ENCODE measurements at regions not wholly inside any gene's neighbourhood (a gene's known extent, or its start where the extent isn't known, plus 50 kb on each side); places are given as distances from the start of the nearest gene placed in this dataset.
"Not testable (repeated sequence)": the region's sequence is repeated elsewhere in the genome, so short reads cannot be mapped to it uniquely, and the experiment has no call there.

GRCh38 chrX:110951472-110952269 is 144.3 kb upstream of the PAK3 start:
- CTCF ChIA-PET, result no interaction called here
- H3K4me3 Mint-ChIP-seq, result no peak overlapping the region
- H3K27ac Mint-ChIP-seq, result no peak overlapping the region
- H3K27me3 Mint-ChIP-seq, result no peaks in the 10 kb centered on the region
- POLR2A ChIA-PET, result no interaction called here
- no peaks in the 10 kb centered on the region for H3K36me3 Mint-ChIP-seq (ENCODE audit: low read depth)
- no peaks in the 10 kb centered on the region for H3K9me3 Mint-ChIP-seq
- no peaks in the 10 kb centered on the region for H3K4me1 Mint-ChIP-seq
- no peak for DNase-seq

GRCh38 chrX:110944751-110945675 is 149.4 kb upstream of the CHRDL1 start:
- H3K27me3 Mint-ChIP-seq, result peaks cover 20% of the 10 kb centered on the region
- no peak for DNase-seq
- POLR2A ChIA-PET, result no interaction called here
- H3K4me1 Mint-ChIP-seq, result no peaks in the 10 kb centered on the region
- CTCF ChIA-PET, result no interaction called here
- no peak overlapping the region for H3K4me3 Mint-ChIP-seq
- H3K9me3 Mint-ChIP-seq, result no peaks in the 10 kb centered on the region
- H3K36me3 Mint-ChIP-seq (ENCODE audit: low read depth), result no peaks in the 10 kb centered on the region
- no peak overlapping the region for H3K27ac Mint-ChIP-seq

GRCh38 chrX:110944311-110944750 is 148.7 kb upstream of the CHRDL1 start:
- CTCF ChIA-PET, result no interaction called here
- POLR2A ChIA-PET, result no interaction called here
- DNase-seq, result no peak
- Mint-ChIP-seq H3K27ac (no peak overlapping the region), H3K4me3 (no peak overlapping the region), H3K9me3 (no peaks in the 10 kb centered on the region), H3K36me3 (ENCODE audit: low read depth) (no peaks in the 10 kb centered on the region), H3K27me3 (peaks cover 20% of the 10 kb centered on the region), H3K4me1 (no peaks in the 10 kb centered on the region)

GRCh38 chrX:110941906-110942305 is 146.3 kb upstream of the CHRDL1 start:
- no peak overlapping the region for H3K27ac Mint-ChIP-seq
- no peak overlapping the region for H3K4me3 Mint-ChIP-seq
- ChIA-PET POLR2A (no interaction called here), CTCF (no interaction called here)
- no peaks in the 10 kb centered on the region for H3K9me3 Mint-ChIP-seq
- H3K36me3 Mint-ChIP-seq (ENCODE audit: low read depth), result no peaks in the 10 kb centered on the region
- no peaks in the 10 kb centered on the region for H3K4me1 Mint-ChIP-seq
- no peak for DNase-seq
- peaks cover 20% of the 10 kb centered on the region for H3K27me3 Mint-ChIP-seq

GRCh38 chrX:110938977-110939732 is 143.5 kb upstream of the CHRDL1 start:
- no peak overlapping the region for H3K27ac Mint-ChIP-seq
- H3K4me1 Mint-ChIP-seq, result no peaks in the 10 kb centered on the region
- POLR2A ChIA-PET, result no interaction called here
- H3K9me3 Mint-ChIP-seq, result no peaks in the 10 kb centered on the region
- CTCF ChIA-PET, result no interaction called here
- H3K4me3 Mint-ChIP-seq, result no peak overlapping the region
- H3K36me3 Mint-ChIP-seq (ENCODE audit: low read depth), result no peaks in the 10 kb centered on the region
- H3K27me3 Mint-ChIP-seq, result peaks cover 9% of the 10 kb centered on the region
- no peak for DNase-seq

- Mint-ChIP-seq H3K4me1 (no peaks in the 10 kb centered on the region), H3K4me3 (no peak overlapping the region), H3K9me3 (no peaks in the 10 kb centered on the region), H3K27me3 (no peaks in the 10 kb centered on the region), H3K27ac (no peak overlapping the region), H3K36me3 (ENCODE audit: low read depth) (no peaks in the 10 kb centered on the region)
- CTCF ChIA-PET, result no interaction called here
- POLR2A ChIA-PET, result no interaction called here
- DNase-seq, result no peak
Measured at GRCh38 chrX:110924871-110925270, 129.3 kb upstream of the CHRDL1 start.

- Mint-ChIP-seq H3K27ac (no peak overlapping the region), H3K36me3 (ENCODE audit: low read depth) (no peaks in the 10 kb centered on the region), H3K9me3 (no peaks in the 10 kb centered on the region), H3K4me3 (no peak overlapping the region), H3K4me1 (no peaks in the 10 kb centered on the region), H3K27me3 (no peaks in the 10 kb centered on the region)
- CTCF ChIA-PET, result no interaction called here
- POLR2A ChIA-PET, result no interaction called here
- DNase-seq, result no peak
Measured at GRCh38 chrX:110920991-110921390, 125.4 kb upstream of the CHRDL1 start.

- POLR2A ChIA-PET, result no interaction called here
- Mint-ChIP-seq H3K4me1 (no peaks in the 10 kb centered on the region), H3K9me3 (no peaks in the 10 kb centered on the region), H3K4me3 (no peak overlapping the region), H3K27ac (no peak overlapping the region), H3K27me3 (no peaks in the 10 kb centered on the region), H3K36me3 (ENCODE audit: low read depth) (no peaks in the 10 kb centered on the region)
- CTCF ChIA-PET, result no interaction called here
- no peak for DNase-seq
Measured at GRCh38 chrX:110915570-110915969, 120.0 kb upstream of the CHRDL1 start.

- no peak for DNase-seq
- ChIA-PET POLR2A (no interaction called here), CTCF (no interaction called here)
- Mint-ChIP-seq H3K27me3 (no peaks in the 10 kb centered on the region), H3K36me3 (ENCODE audit: low read depth) (no peaks in the 10 kb centered on the region), H3K9me3 (no peaks in the 10 kb centered on the region), H3K27ac (no peak overlapping the region), H3K4me1 (no peaks in the 10 kb centered on the region), H3K4me3 (no peak overlapping the region)
Measured at GRCh38 chrX:110915111-110915510, 119.5 kb upstream of the CHRDL1 start.

GRCh38 chrX:110914281-110914680 is 118.7 kb upstream of the CHRDL1 start:
- ChIA-PET CTCF (no interaction called here), POLR2A (no interaction called here)
- H3K36me3 Mint-ChIP-seq (ENCODE audit: low read depth), result no peaks in the 10 kb centered on the region
- no peak for DNase-seq
- H3K27ac Mint-ChIP-seq, result no peak overlapping the region
- no peaks in the 10 kb centered on the region for H3K27me3 Mint-ChIP-seq
- H3K9me3 Mint-ChIP-seq, result no peaks in the 10 kb centered on the region
- no peaks in the 10 kb centered on the region for H3K4me1 Mint-ChIP-seq
- no peak overlapping the region for H3K4me3 Mint-ChIP-seq

- POLR2A ChIA-PET; H3K27ac Mint-ChIP-seq; CTCF ChIA-PET; DNase-seq; H3K27me3 Mint-ChIP-seq; H3K4me1 Mint-ChIP-seq; H3K9me3 Mint-ChIP-seq; H3K36me3 Mint-ChIP-seq (ENCODE audit: low read depth); H3K4me3 Mint-ChIP-seq: not testable (repeated sequence)
Measured at GRCh38 chrX:110904747-110905146, 109.1 kb upstream of the CHRDL1 start.

- no peak overlapping the region for H3K27ac Mint-ChIP-seq
- DNase-seq, result no peak
- POLR2A ChIA-PET, result no interaction called here
- no peaks in the 10 kb centered on the region for H3K4me1 Mint-ChIP-seq
- no peaks in the 10 kb centered on the region for H3K36me3 Mint-ChIP-seq (ENCODE audit: low read depth)
- no peak overlapping the region for H3K4me3 Mint-ChIP-seq
- H3K27me3 Mint-ChIP-seq, result no peaks in the 10 kb centered on the region
- H3K9me3 Mint-ChIP-seq, result peaks cover 11% of the 10 kb centered on the region
- CTCF ChIA-PET, result no interaction called here
Measured at GRCh38 chrX:110881971-110882370, 86.4 kb upstream of the CHRDL1 start.

GRCh38 chrX:110877326-110877725 is 81.7 kb upstream of the CHRDL1 start:
- Mint-ChIP-seq H3K4me3 (no peak overlapping the region), H3K4me1 (no peaks in the 10 kb centered on the region), H3K27me3 (no peaks in the 10 kb centered on the region), H3K27ac (no peak overlapping the region), H3K9me3 (peaks cover 8% of the 10 kb centered on the region), H3K36me3 (ENCODE audit: low read depth) (no peaks in the 10 kb centered on the region)
- POLR2A ChIA-PET, result no interaction called here
- CTCF ChIA-PET, result no interaction called here
- DNase-seq, result no peak
